GM18519 (cell line): ENCODE measurements at regions not wholly inside any gene's neighbourhood (a gene's known extent, or its start where the extent isn't known, plus 50 kb on each side); places are given as distances from the start of the nearest gene placed in this dataset.

Source experiments
- ATAC-seq: cut with Tn5 transposase; IDR thresholded peaks from one replicate; pipeline ENCODE4 v1.9.1; 2021; ENCODE audit warnings: mild to moderate bottlenecking, moderate library complexity; ENCODE audit not compliant: unreplicated experiment, low FRiP score

GRCh38 chr13:97901716-97902115 is 51.8 kb upstream of the IPO5 start:
- no peak for ATAC-seq
